Gastrocnemius medialis (tissue), 4 donors: ENCODE measurements at regions not wholly inside any gene's neighbourhood (a gene's known extent, or its start where the extent isn't known, plus 50 kb on each side); places are given as distances from the start of the nearest gene placed in this dataset.

Source experiments
- POLR2A ChIP-seq, 2 donors: fragments of 450-650 bp; IDR thresholded peaks; one replicate each; pipeline ENCODE4 v1.6.1; 2017; ENCODE audit warnings: antibody characterized with exemption in 2 of 2, mild to moderate bottlenecking in 2 of 2, moderate library complexity in 2 of 2
- TF ChIP-seq, protein P1 (sequence below), 5 experiments: fragments of 450-650 bp in 3 of 5; fragments of 200-600 bp in 2 of 5; sonication (generic) in 2 of 5; IDR thresholded peaks in 4 of 5; conservative IDR thresholded peaks in 1 of 5; 1 replicate in 4 of 5; 2 replicates in 1 of 5; pipeline ENCODE4 v1.5.1; 2016 to 2019; ENCODE audit warnings: antibody characterized with exemption in 5 of 5, mild to moderate bottlenecking in 3 of 5, moderate library complexity in 3 of 5

GRCh38 chr1:8218351-8219092 is 99.4 kb upstream of the SLC45A1 start:
- TF ChIP-seq POLR2A (IDR thresholded peaks at IDR 0.05): no peak
- TF ChIP-seq, protein P1, sequence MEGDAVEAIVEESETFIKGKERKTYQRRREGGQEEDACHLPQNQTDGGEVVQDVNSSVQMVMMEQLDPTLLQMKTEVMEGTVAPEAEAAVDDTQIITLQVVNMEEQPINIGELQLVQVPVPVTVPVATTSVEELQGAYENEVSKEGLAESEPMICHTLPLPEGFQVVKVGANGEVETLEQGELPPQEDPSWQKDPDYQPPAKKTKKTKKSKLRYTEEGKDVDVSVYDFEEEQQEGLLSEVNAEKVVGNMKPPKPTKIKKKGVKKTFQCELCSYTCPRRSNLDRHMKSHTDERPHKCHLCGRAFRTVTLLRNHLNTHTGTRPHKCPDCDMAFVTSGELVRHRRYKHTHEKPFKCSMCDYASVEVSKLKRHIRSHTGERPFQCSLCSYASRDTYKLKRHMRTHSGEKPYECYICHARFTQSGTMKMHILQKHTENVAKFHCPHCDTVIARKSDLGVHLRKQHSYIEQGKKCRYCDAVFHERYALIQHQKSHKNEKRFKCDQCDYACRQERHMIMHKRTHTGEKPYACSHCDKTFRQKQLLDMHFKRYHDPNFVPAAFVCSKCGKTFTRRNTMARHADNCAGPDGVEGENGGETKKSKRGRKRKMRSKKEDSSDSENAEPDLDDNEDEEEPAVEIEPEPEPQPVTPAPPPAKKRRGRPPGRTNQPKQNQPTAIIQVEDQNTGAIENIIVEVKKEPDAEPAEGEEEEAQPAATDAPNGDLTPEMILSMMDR (IDR thresholded peaks at IDR 0.05 in 4 of 5, conservative IDR thresholded peaks at IDR 0.05 in 1 of 5): no peak
